Left lung (tissue), 4 donors: ENCODE measurements at regions not wholly inside any gene's neighbourhood (a gene's known extent, or its start where the extent isn't known, plus 50 kb on each side); places are given as distances from the start of the nearest gene placed in this dataset.

Experiments
- ATAC-seq: fragments of 200-7000 bp; cut with Tn5 transposase; one replicate; pipeline ENCODE4 v1.9.1; 2020; ENCODE audit warnings: moderate library complexity
- DNase-seq, 4 donors: peaks; one replicate each; pipeline ENCODE4 v3.0.0-alpha.2; 2013 to 2020
- H3K27ac ChIP-seq, 2 donors: fragments of 200-600 bp; sonication (generic) in 1 of 2; one replicate each; pipeline versions ENCODE4 v1.5.0 to v1.8.0; 2020 to 2021
- H3K27me3 ChIP-seq, 2 donors: fragments of 200-600 bp; sonication (generic) in 1 of 2; one replicate each; pipeline versions ENCODE4 v1.5.0 to v1.8.0; 2020 to 2021
- H3K36me3 ChIP-seq, 2 donors: fragments of 200-600 bp; sonication (generic) in 1 of 2; one replicate each; pipeline versions ENCODE4 v1.5.0 to v1.8.0; 2020 to 2021
- H3K4me1 ChIP-seq, 2 donors: fragments of 200-600 bp; one replicate each; pipeline ENCODE4 v1.8.0; 2021
- H3K4me3 ChIP-seq, 2 donors: fragments of 200-600 bp; sonication (generic) in 1 of 2; one replicate each; pipeline versions ENCODE4 v1.5.0 to v1.8.0; 2020 to 2021; ENCODE audit warnings: mild to moderate bottlenecking in 1 of 2
- H3K9me3 ChIP-seq, 2 donors: fragments of 200-600 bp; sonication (generic) in 1 of 2; one replicate each; pipeline versions ENCODE4 v1.5.0 to v1.8.0; 2020 to 2021
- intact Hi-C, 2 donors: fragments of 100-400 bp; cut with DNase I; formaldehyde crosslinking; loops; one replicate each; pipeline versions ENCODE4 v1.11.2 to v1.14.2; 2022
- TF ChIP-seq, protein P1 (sequence below), 2 donors: fragments of 200-600 bp; sonication (generic) in 1 of 2; IDR thresholded peaks; one replicate each; pipeline versions ENCODE4 v1.5.0 to v1.8.0; 2021; ENCODE audit warnings: antibody characterized with exemption in 2 of 2
- donor health status: DM: no; HTN: yes; CAD: no.
- donor health status: DM: no; HTN: no; CAD: no.

- DNase-seq (no peak), ATAC-seq (no peak)
- Histone ChIP-seq H3K9me3 (no peaks in the 10 kb centered on the region), H3K27ac (no peak overlapping the region), H3K4me3 (no peak overlapping the region), H3K36me3 (no peaks in the 10 kb centered on the region), H3K4me1 (no peaks in the 10 kb centered on the region), H3K27me3 (no peaks in the 10 kb centered on the region)
- TF ChIP-seq, protein P1, sequence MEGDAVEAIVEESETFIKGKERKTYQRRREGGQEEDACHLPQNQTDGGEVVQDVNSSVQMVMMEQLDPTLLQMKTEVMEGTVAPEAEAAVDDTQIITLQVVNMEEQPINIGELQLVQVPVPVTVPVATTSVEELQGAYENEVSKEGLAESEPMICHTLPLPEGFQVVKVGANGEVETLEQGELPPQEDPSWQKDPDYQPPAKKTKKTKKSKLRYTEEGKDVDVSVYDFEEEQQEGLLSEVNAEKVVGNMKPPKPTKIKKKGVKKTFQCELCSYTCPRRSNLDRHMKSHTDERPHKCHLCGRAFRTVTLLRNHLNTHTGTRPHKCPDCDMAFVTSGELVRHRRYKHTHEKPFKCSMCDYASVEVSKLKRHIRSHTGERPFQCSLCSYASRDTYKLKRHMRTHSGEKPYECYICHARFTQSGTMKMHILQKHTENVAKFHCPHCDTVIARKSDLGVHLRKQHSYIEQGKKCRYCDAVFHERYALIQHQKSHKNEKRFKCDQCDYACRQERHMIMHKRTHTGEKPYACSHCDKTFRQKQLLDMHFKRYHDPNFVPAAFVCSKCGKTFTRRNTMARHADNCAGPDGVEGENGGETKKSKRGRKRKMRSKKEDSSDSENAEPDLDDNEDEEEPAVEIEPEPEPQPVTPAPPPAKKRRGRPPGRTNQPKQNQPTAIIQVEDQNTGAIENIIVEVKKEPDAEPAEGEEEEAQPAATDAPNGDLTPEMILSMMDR (IDR thresholded peaks at IDR 0.05) = no peak
- intact Hi-C loops = no loop called here
Observed at GRCh38 chr12:87051621-87052020, 795.4 kb upstream of the MGAT4C start.

GRCh38 chr12:87047691-87048090, 791.5 kb upstream of the MGAT4C start:
- ATAC-seq = no peak
- Histone ChIP-seq H3K4me1 (no peaks in the 10 kb centered on the region), H3K27me3 (no peaks in the 10 kb centered on the region), H3K27ac (no peak overlapping the region), H3K9me3 (no peaks in the 10 kb centered on the region), H3K4me3 (no peak overlapping the region), H3K36me3 (no peaks in the 10 kb centered on the region)
- TF ChIP-seq, protein P1 (IDR thresholded peaks at IDR 0.05) = no peak
- DNase-seq = no peak
- intact Hi-C loops = no loop called here

DNA sequence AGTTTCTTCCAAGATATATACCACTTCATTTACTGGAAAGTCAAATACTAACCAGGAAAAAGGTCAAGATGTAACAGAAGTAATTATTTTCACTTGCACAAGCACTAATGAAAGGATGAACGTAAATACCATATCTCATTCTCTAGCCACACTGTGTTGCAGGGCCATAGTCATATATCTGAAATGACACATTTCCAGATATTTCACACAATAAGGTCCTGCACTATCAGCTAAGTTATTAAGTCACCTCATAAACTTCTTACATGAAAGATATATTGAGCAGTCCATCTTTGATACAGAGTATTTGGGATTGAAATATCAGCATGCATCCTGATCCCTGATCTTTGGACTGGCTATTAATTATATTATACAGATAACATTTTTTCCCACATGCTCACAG, 783.3 kb upstream of the MGAT4C start:
- TF ChIP-seq, protein P1 (IDR thresholded peaks at IDR 0.05) = no peak
- no peak for ATAC-seq

GRCh38 chr12:87038098-87038497, 781.9 kb upstream of the MGAT4C start:
- DNase-seq (no peak), ATAC-seq (no peak)
- no peak overlapping the region for H3K27ac ChIP-seq
- H3K4me3 ChIP-seq = no peak overlapping the region
- TF ChIP-seq, protein P1 (IDR thresholded peaks at IDR 0.05) = no peak
- intact Hi-C loops = no loop called here
- H3K4me1 ChIP-seq = no peaks in the 10 kb centered on the region
- no peaks in the 10 kb centered on the region for H3K27me3 ChIP-seq
- H3K36me3 ChIP-seq = no peaks in the 10 kb centered on the region
- no peaks in the 10 kb centered on the region for H3K9me3 ChIP-seq

More for the DNA sequence above, 783.3 kb upstream of the MGAT4C start:
- H3K27ac ChIP-seq = no peak overlapping the region
- H3K36me3 ChIP-seq = no peaks in the 10 kb centered on the region
- no peaks in the 10 kb centered on the region for H3K4me1 ChIP-seq
- intact Hi-C loops = no loop called here
- DNase-seq = no peak
- H3K27me3 ChIP-seq = no peaks in the 10 kb centered on the region
- no peaks in the 10 kb centered on the region for H3K9me3 ChIP-seq
- H3K4me3 ChIP-seq = no peak overlapping the region

DNA sequence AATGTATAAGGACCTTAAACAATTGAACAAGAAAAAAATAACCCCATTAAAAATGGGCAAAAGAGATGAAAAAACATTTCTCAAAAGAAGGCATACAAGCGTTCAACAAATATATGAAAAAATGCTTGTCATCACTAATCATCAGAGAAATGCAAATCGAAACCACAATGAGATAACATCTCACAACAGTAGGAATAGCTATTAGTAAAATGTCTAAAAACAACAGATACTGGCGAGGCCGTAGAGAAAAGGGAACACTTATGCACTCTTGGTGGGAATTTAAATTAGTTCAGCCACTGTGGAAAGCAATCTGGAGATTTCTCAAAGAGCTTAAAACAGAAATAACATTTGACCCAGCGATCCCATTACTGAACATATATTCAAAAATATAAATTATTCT, 769.8 kb upstream of the MGAT4C start:
- Histone ChIP-seq H3K36me3 (no peaks in the 10 kb centered on the region), H3K4me1 (no peaks in the 10 kb centered on the region), H3K27ac (no peak overlapping the region), H3K4me3 (no peak overlapping the region), H3K27me3 (no peaks in the 10 kb centered on the region), H3K9me3 (peaks cover 0 to 2% of the 10 kb centered on the region in 2 donors)
- intact Hi-C loops = no loop called here
- no peak for DNase-seq
- ATAC-seq = no peak
- TF ChIP-seq, protein P1 (IDR thresholded peaks at IDR 0.05) = no peak
